ENCODE measurements at regions not wholly inside any gene's neighbourhood (a gene's known extent, or its start where the extent isn't known, plus 50 kb on each side); places are given as distances from the start of the nearest gene placed in this dataset.

DNA sequence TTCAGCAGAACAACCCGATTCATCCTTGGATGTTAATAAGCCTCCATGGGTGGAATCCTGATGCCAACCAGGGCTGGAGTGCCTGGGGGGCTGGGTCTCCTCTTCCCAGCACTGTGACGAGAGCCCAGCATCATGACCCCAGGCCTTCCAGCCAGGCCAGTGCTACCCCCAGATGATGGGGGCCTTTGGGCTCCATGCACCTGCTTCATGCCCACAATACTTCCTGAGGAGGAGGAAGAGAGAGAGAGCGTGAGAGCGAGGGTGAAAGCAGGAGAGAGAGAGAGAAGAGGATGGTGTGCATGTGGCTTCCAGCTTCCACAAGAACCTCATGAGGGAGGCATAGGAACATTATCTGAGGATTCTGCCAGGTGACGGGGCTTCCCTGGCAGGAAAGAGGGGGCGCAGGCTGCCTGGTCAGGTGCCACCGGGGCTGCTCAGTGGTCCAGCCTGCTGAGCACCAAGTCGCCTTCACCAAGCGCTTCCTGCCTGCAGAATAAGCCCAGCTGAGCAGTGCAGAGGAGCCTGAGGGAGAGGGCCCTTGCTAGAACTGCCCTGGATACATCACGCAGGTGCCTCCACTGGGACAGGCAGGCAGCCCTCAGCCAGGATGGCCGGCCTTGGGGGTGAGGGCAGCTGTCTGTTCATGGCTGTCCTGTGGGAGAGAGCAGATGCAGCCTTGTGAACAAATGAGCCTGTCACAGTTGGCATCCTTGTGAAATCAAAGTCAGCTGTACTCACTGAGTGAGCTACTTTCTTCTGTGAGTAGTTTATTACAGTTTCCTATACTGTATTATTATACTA lies 243.3 kb upstream of the B3GAT1 start:
- Histone ChIP-seq H3K9me3 (no peaks in the 10 kb centered on the region), H3K4me1 (no peaks in the 10 kb centered on the region), H3K27ac (no peak overlapping the region), H3K27me3 (no peaks in the 10 kb centered on the region), H3K36me3 (replicated peaks in 1 of 2; ENCODE audit: insufficient read depth in 1 of 2, low read depth in 2 of 2) (no peaks in the 10 kb centered on the region), H3K4me3 (no peak overlapping the region)
- 51 to 66% methylated on average over 6 to 11 of the region's 11 CpGs for WGBS, 2 donors
- intact Hi-C loops (cut with DNase I), result no loop called here
- no peak for DNase-seq
- no peak for TF ChIP-seq POLR2A (IDR thresholded peaks at IDR 0.05)
- TF ChIP-seq, protein P1, sequence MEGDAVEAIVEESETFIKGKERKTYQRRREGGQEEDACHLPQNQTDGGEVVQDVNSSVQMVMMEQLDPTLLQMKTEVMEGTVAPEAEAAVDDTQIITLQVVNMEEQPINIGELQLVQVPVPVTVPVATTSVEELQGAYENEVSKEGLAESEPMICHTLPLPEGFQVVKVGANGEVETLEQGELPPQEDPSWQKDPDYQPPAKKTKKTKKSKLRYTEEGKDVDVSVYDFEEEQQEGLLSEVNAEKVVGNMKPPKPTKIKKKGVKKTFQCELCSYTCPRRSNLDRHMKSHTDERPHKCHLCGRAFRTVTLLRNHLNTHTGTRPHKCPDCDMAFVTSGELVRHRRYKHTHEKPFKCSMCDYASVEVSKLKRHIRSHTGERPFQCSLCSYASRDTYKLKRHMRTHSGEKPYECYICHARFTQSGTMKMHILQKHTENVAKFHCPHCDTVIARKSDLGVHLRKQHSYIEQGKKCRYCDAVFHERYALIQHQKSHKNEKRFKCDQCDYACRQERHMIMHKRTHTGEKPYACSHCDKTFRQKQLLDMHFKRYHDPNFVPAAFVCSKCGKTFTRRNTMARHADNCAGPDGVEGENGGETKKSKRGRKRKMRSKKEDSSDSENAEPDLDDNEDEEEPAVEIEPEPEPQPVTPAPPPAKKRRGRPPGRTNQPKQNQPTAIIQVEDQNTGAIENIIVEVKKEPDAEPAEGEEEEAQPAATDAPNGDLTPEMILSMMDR (IDR thresholded peaks at IDR 0.05), result no peak
- no peak for ATAC-seq

- TF ChIP-seq, protein P1 (IDR thresholded peaks at IDR 0.05), result no peak
- no peak for TF ChIP-seq POLR2A (IDR thresholded peaks at IDR 0.05)
- Histone ChIP-seq H3K36me3 (replicated peaks in 1 of 2; ENCODE audit: insufficient read depth in 1 of 2, low read depth in 2 of 2) (no peaks in the 10 kb centered on the region), H3K27ac (no peak overlapping the region), H3K4me3 (no peak overlapping the region), H3K9me3 (no peaks in the 10 kb centered on the region), H3K4me1 (no peaks in the 10 kb centered on the region), H3K27me3 (no peaks in the 10 kb centered on the region)
- ATAC-seq, result no peak
- intact Hi-C loops (cut with DNase I), result no loop called here
- no peak for DNase-seq
- WGBS, 2 donors, result 67 to 71% methylated on average over 20 of the region's 20 CpGs
Measured at GRCh38 chr11:134654161-134654915, 242.3 kb upstream of the B3GAT1 start.

GRCh38 chr11:134652586-134653255 lies 240.7 kb upstream of the B3GAT1 start:
- Histone ChIP-seq H3K27ac (no peak overlapping the region), H3K9me3 (no peaks in the 10 kb centered on the region), H3K4me3 (no peak overlapping the region), H3K36me3 (replicated peaks in 1 of 2; ENCODE audit: insufficient read depth in 1 of 2, low read depth in 2 of 2) (no peaks in the 10 kb centered on the region), H3K27me3 (no peaks in the 10 kb centered on the region), H3K4me1 (no peaks in the 10 kb centered on the region)
- WGBS, 2 donors, result 59 to 70% methylated on average over 5 to 8 of the region's 8 CpGs
- no peak for ATAC-seq
- intact Hi-C loops (cut with DNase I), result no loop called here
- no peak for TF ChIP-seq POLR2A (IDR thresholded peaks at IDR 0.05)
- TF ChIP-seq, protein P1 (IDR thresholded peaks at IDR 0.05), result no peak
- DNase-seq, result no peak

DNA sequence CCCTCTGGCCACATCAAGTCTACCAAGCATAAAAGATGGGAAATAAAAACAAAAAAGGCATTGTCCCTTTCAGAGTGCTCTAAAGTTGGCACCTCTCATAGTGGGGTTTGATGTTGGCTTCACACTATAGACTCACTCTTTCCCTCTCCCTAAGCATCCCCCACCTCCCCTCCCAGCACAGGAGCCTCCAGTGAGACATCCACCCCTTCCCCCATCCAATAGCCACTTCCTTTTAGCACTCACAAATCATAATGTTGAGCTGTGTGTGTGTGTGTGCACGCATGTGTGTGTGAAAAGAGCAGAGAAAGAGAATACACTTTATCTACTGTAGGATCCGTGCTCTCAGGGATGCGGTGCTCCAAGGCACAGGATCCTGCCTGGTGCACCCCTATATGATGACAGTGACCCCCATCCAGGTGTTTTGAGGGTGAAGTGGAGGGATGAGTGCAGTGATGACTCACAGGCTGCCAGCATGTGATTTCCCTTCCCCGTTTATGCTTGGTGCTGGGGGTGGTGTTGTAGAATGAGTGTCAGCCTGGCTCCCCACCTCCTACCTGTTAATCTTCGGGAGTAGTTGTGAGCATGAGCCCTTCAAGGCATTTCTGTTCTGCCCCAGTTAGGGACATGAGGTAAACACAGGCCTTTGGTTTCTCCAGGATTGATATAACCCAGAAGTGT lies 235.2 kb upstream of the B3GAT1 start:
- H3K27me3 ChIP-seq, result no peaks in the 10 kb centered on the region

More for the DNA sequence above, 235.2 kb upstream of the B3GAT1 start:
- 44 to 48% methylated on average over 5 of the region's 5 CpGs for WGBS, 2 donors
- Histone ChIP-seq H3K4me3 (no peak overlapping the region), H3K4me1 (no peaks in the 10 kb centered on the region), H3K27ac (no peak overlapping the region), H3K9me3 (no peaks in the 10 kb centered on the region), H3K36me3 (replicated peaks in 1 of 2; ENCODE audit: insufficient read depth in 1 of 2, low read depth in 2 of 2) (no peaks in the 10 kb centered on the region)
- DNase-seq (no peak), ATAC-seq (no peak)
- TF ChIP-seq, protein P1 (IDR thresholded peaks at IDR 0.05), result no peak
- no peak for TF ChIP-seq POLR2A (IDR thresholded peaks at IDR 0.05)
- intact Hi-C loops (cut with DNase I), result no loop called here

All from body of pancreas (tissue), 4 donors.